GM23338 (cell line): ENCODE measurements at regions not wholly inside any gene's neighbourhood (a gene's known extent, or its start where the extent isn't known, plus 50 kb on each side); places are given as distances from the start of the nearest gene placed in this dataset.
A peak's percentile ranks its signal among the peaks of the same experiment; 100 is the strongest.

Experiments used
- ATAC-seq: fragments of 200-7000 bp; cut with Tn5 transposase; 3 replicates; pipeline ENCODE4 v1.9.1; 2020
- DNase-seq: peaks from one replicate; pipeline ENCODE4 v3.0.0-alpha.2; 2015; ENCODE audit warnings: low spot score
- H2AFZ ChIP-seq: fragments of 200-600 bp; sonication (generic); 2 replicates; pipeline ENCODE4 v1.8.0; 2016; ENCODE audit warnings: antibody characterized with exemption, mild to moderate bottlenecking, moderate library complexity
- H3F3A ChIP-seq: fragments of 200-600 bp; sonication (generic); replicated peaks from 2 replicates; pipeline ENCODE4 v1.8.0; 2017; ENCODE audit warnings: antibody characterized with exemption, mixed run types, low read depth
- H3K27ac ChIP-seq: fragments of 200-600 bp; sonication (generic); 2 replicates; pipeline ENCODE4 v1.6.1; 2016; ENCODE audit warnings: low read depth
- H3K27me3 ChIP-seq: fragments of 200-600 bp; sonication (generic); 2 replicates; pipeline ENCODE4 v1.8.0; 2016; ENCODE audit warnings: mild to moderate bottlenecking, mixed run types, moderate library complexity; ENCODE audit not compliant: insufficient read depth
- H3K36me3 ChIP-seq: fragments of 200-600 bp; sonication (generic); 2 replicates; pipeline ENCODE4 v1.8.0; 2016; ENCODE audit warnings: mild to moderate bottlenecking; ENCODE audit not compliant: insufficient read depth
- H3K4me1 ChIP-seq: fragments of 200-600 bp; sonication (generic); 2 replicates; pipeline ENCODE4 v1.8.0; 2016; ENCODE audit warnings: mild to moderate bottlenecking, moderate library complexity; ENCODE audit not compliant: insufficient read depth
- H3K4me2 ChIP-seq: fragments of 200-600 bp; sonication (generic); 2 replicates; pipeline ENCODE4 v1.7.1; 2017; ENCODE audit warnings: mixed run types
- H3K4me3 ChIP-seq: fragments of 200-600 bp; sonication (generic); 2 replicates; pipeline ENCODE4 v1.6.1; 2016; ENCODE audit warnings: mixed run types
- H3K79me2 ChIP-seq: fragments of 200-600 bp; sonication (generic); replicated peaks from 2 replicates; pipeline ENCODE4 v1.8.0; 2017; ENCODE audit warnings: mild to moderate bottlenecking; ENCODE audit not compliant: insufficient read depth
- H3K9me2 ChIP-seq: fragments of 200-600 bp; sonication (generic); 2 replicates; pipeline ENCODE4 v1.8.0; 2017; ENCODE audit not compliant: insufficient read depth
- H4K20me1 ChIP-seq: fragments of 200-600 bp; sonication (generic); replicated peaks from 2 replicates; pipeline ENCODE4 v1.8.0; 2017; ENCODE audit warnings: mild to moderate bottlenecking; ENCODE audit not compliant: insufficient read depth
- H3K27ac Mint-ChIP-seq: 2 replicates; pipeline ENCODE4 v1.8.0; 2020; ENCODE audit warnings: inconsistent platforms, mild to moderate bottlenecking, moderate library complexity, mixed read lengths
- H3K27me3 Mint-ChIP-seq: 3 replicates; pipeline ENCODE4 v1.8.0; 2022; ENCODE audit warnings: low read depth, mild to moderate bottlenecking, moderate library complexity, mixed read lengths, inconsistent platforms; ENCODE audit not compliant: insufficient read depth, poor library complexity
- H3K36me3 Mint-ChIP-seq: 3 replicates; pipeline ENCODE4 v1.8.0; 2021; ENCODE audit warnings: low read depth, mild to moderate bottlenecking, inconsistent platforms, moderate library complexity, mixed read lengths
- H3K4me1 Mint-ChIP-seq: 3 replicates; pipeline ENCODE4 v1.8.0; 2020; ENCODE audit warnings: mild to moderate bottlenecking, inconsistent platforms, mixed read lengths
- H3K4me3 Mint-ChIP-seq: 3 replicates; pipeline ENCODE4 v1.8.0; 2021; ENCODE audit warnings: moderate library complexity, mild to moderate bottlenecking, inconsistent platforms, mixed read lengths
- H3K9me3 Mint-ChIP-seq: 3 replicates; pipeline ENCODE4 v1.8.0; 2020; ENCODE audit warnings: moderate library complexity, mild to moderate bottlenecking, inconsistent platforms, mixed read lengths
- CREB1 ChIP-seq: fragments of 250-450 bp; sonication (Bioruptor Pico); IDR thresholded peaks from 2 replicates; pipeline ENCODE4 v1.5.0; 2020; ENCODE audit warnings: low read depth, mild to moderate bottlenecking, moderate library complexity
- CTCF ChIP-seq, 2 experiments: fragments of 200-600 bp in 1 of 2; sonication (generic) in 1 of 2; conservative IDR thresholded peaks; 2 replicates each; pipeline versions ENCODE4 v1.5.1 to v1.6.1; 2016 to 2017; ENCODE audit warnings: antibody characterized with exemption in 2 of 2, low read depth in 2 of 2, mild to moderate bottlenecking in 2 of 2, moderate library complexity in 1 of 2
- ETS1 ChIP-seq: IDR thresholded peaks from 2 replicates; pipeline ENCODE4 v1.6.1; 2016; ENCODE audit warnings: antibody characterized with exemption
- EZH2 ChIP-seq: fragments of 200-600 bp; sonication (generic); IDR thresholded peaks from one replicate; pipeline ENCODE4 v1.8.0; 2017; ENCODE audit warnings: antibody characterized with exemption, mild to moderate bottlenecking, low read depth; ENCODE audit not compliant: unreplicated experiment
- EZH2phosphoT487 ChIP-seq: fragments of 200-600 bp; sonication (generic); IDR thresholded peaks from one replicate; pipeline ENCODE4 v1.8.1; 2018; ENCODE audit warnings: antibody characterized with exemption; ENCODE audit not compliant: unreplicated experiment
- JUNB ChIP-seq: IDR thresholded peaks from one replicate; pipeline ENCODE4 v1.6.1; 2016; ENCODE audit warnings: antibody characterized with exemption; ENCODE audit not compliant: unreplicated experiment
- NANOG ChIP-seq: IDR thresholded peaks from 2 replicates; pipeline ENCODE4 v1.6.1; 2016; ENCODE audit warnings: antibody characterized with exemption, borderline replicate concordance
- POLR2AphosphoS5 ChIP-seq: IDR thresholded peaks from 2 replicates; pipeline ENCODE4 v1.6.1; 2016; ENCODE audit warnings: antibody characterized with exemption, low read depth
- REST ChIP-seq: IDR thresholded peaks from one replicate; pipeline ENCODE4 v1.6.1; 2018; ENCODE audit warnings: antibody characterized with exemption; ENCODE audit not compliant: unreplicated experiment
- STAT1 ChIP-seq: IDR thresholded peaks from one replicate; pipeline ENCODE4 v1.6.1; 2016; ENCODE audit warnings: antibody characterized with exemption; ENCODE audit not compliant: unreplicated experiment
- ZNF114 ChIP-seq: fragments of 250-450 bp; sonication (Bioruptor Pico); IDR thresholded peaks from 2 replicates; pipeline ENCODE4 v1.5.0; 2020; ENCODE audit warnings: mild to moderate bottlenecking, moderate library complexity
- ZNF331 ChIP-seq: fragments of 250-450 bp; sonication (Bioruptor Pico); IDR thresholded peaks from 2 replicates; pipeline ENCODE4 v1.5.0; 2020; ENCODE audit warnings: low read depth, mild to moderate bottlenecking, moderate library complexity
- ZNF462 ChIP-seq: fragments of 250-450 bp; sonication (Bioruptor Pico); IDR thresholded peaks from 2 replicates; pipeline ENCODE4 v1.5.0; 2020; ENCODE audit warnings: mild to moderate bottlenecking, moderate library complexity

- Mint-ChIP-seq H3K4me1 (peaks cover 71% of the 10 kb centered on the region), H3K9me3 (no peaks in the 10 kb centered on the region)
- TF ChIP-seq EZH2: no peak
- TF ChIP-seq EZH2phosphoT487: no peak
- TF ChIP-seq NANOG: no peak
- TF ChIP-seq ETS1: no peak
- TF ChIP-seq STAT1: no peak
- no peak for TF ChIP-seq ZNF462 (CRISPR knock-in tag)
- TF ChIP-seq JUNB: no peak
- no peak for TF ChIP-seq ZNF114
- no peak for TF ChIP-seq CREB1 (CRISPR knock-in tag)
- TF ChIP-seq ZNF331 (CRISPR knock-in tag): no peak
- no peak for TF ChIP-seq CTCF (conservative IDR thresholded peaks at IDR 0.05; ENCODE audit: low read depth in 2 of 2)
- TF ChIP-seq POLR2AphosphoS5: no peak
- TF ChIP-seq REST: no peak
These were observed 265.0 kb downstream of the DHX15 start for GRCh38 chr4:24319387-24319786.

More at GRCh38 chr4:24319387-24319786, 265.0 kb downstream of the DHX15 start:
- H3K27ac Mint-ChIP-seq: no peak overlapping the region; the same call in 1 of the 2 replicates
- Histone ChIP-seq H3K4me3 (no peak overlapping the region), H3K27ac (no peak overlapping the region), H3K4me1 (peaks cover 53% of the 10 kb centered on the region), H3K9me2 (peaks cover 4% of the 10 kb centered on the region; the same call in 1 of the 2 replicates), H3K4me2 (peak overlapping the region; percentile 16; the same call in 1 of the 2 replicates), H3K36me3 (no peaks in the 10 kb centered on the region), H4K20me1 (no peaks in the 10 kb centered on the region), H3K27me3 (no peaks in the 10 kb centered on the region), H3K79me2 (peaks cover 17% of the 10 kb centered on the region), H2AFZ (no peak overlapping the region), H3F3A (no peaks in the 10 kb centered on the region; the same call in 1 of the 2 replicates)
- H3K4me3 Mint-ChIP-seq: no peak overlapping the region
- H3K36me3 Mint-ChIP-seq: no peaks in the 10 kb centered on the region
- peaks cover 11% of the 10 kb centered on the region for H3K27me3 Mint-ChIP-seq
- no peak for DNase-seq
- ATAC-seq: no peak
